HFF-Myc (cell line): ENCODE measurements at regions not wholly inside any gene's neighbourhood (a gene's known extent, or its start where the extent isn't known, plus 50 kb on each side); places are given as distances from the start of the nearest gene placed in this dataset.
"Not testable (repeated sequence)": the region's sequence is repeated elsewhere in the genome, so short reads cannot be mapped to it uniquely, and the experiment has no call there.

Experiments
- DNase-seq: peaks from one replicate; pipeline ENCODE4 v3.0.0-alpha.2; 2011; ENCODE audit warnings: low read depth; ENCODE audit errors: extremely low read depth
- H3K4me3 ChIP-seq: replicated peaks from 2 replicates; pipeline ENCODE4 v1.5.1; 2011; ENCODE audit warnings: low read depth, mild to moderate bottlenecking, control low read depth, low read length
- TF ChIP-seq, protein P1 (sequence below): IDR thresholded peaks from 2 replicates; pipeline ENCODE4 v1.5.1; 2012; ENCODE audit warnings: mild to moderate bottlenecking, low read depth, low read length, control low read depth; ENCODE audit errors: missing control alignments

- TF ChIP-seq, protein P1, sequence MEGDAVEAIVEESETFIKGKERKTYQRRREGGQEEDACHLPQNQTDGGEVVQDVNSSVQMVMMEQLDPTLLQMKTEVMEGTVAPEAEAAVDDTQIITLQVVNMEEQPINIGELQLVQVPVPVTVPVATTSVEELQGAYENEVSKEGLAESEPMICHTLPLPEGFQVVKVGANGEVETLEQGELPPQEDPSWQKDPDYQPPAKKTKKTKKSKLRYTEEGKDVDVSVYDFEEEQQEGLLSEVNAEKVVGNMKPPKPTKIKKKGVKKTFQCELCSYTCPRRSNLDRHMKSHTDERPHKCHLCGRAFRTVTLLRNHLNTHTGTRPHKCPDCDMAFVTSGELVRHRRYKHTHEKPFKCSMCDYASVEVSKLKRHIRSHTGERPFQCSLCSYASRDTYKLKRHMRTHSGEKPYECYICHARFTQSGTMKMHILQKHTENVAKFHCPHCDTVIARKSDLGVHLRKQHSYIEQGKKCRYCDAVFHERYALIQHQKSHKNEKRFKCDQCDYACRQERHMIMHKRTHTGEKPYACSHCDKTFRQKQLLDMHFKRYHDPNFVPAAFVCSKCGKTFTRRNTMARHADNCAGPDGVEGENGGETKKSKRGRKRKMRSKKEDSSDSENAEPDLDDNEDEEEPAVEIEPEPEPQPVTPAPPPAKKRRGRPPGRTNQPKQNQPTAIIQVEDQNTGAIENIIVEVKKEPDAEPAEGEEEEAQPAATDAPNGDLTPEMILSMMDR: no peak
- no peak overlapping the region for H3K4me3 ChIP-seq
- peak; percentile 21 for DNase-seq
Measured at GRCh38 chr12:47343684-47344567, 264.2 kb upstream of the AMIGO2 start.

DNA sequence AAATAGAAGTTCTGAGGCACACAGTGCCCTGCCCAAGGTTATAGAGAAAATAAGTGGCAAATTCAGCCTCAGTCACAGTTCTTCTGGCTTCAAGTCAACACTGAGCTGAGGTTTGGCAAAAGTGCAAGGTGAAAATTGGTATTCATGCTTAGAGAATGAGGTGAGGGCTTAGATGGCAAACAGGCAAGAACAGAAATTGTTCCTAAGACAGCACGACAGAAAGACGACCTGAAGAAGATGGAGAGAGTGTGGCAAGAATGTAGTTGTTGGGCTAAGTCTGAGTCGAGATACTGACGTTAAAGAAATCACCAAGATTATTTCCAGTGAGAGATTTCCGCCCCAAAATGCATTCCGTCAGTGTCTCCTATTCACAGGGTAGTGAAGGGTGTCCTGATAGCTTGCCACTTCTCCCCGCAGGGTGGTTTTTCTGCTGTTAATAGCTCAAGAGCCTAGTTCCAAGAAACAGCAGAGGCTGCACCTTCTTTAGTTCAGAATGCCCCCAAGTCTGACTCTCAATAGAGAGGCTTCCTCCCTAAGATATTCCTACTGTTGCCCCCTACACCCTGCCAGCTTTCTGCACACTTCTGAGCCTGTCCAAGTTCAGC is 260.8 kb upstream of the AMIGO2 start:
- TF ChIP-seq, protein P1: no peak
- DNase-seq: no peak
- H3K4me3 ChIP-seq: no peak overlapping the region

- no peak for DNase-seq
- H3K4me3 ChIP-seq: no peak overlapping the region
- TF ChIP-seq, protein P1: no peak
Measured at GRCh38 chr12:47337581-47337980, 257.8 kb upstream of the AMIGO2 start.

DNA sequence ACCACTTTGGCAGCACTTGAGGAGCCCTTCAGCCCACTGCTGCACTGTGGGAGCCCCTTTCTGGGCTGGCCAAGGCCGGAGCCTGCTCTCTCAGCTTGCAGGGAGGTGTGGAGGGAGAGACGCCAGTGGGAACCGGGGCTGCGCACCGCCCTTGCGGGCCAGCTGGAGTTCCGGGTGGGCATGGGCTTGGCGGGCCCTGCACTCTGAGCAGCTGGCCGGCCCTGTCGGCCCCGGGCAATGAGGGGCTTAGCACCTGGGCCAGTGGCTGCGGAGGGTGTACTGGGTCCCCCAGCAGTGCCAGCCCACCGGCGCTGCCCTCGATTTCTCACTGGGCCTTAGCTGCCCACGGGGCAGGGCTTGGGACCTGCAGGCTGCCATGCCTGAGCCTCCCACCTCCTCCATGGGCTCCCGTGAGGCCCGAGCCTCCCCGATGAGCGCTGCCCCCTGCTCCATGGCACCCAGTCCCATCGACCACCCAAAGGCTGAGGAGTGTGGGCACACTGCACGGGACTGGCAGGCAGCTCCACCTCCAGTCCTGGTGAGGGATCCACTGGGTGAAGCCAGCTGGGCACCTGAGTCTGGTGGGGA is 253.6 kb upstream of the AMIGO2 start:
- not testable (repeated sequence) for H3K4me3 ChIP-seq, DNase-seq

DNA sequence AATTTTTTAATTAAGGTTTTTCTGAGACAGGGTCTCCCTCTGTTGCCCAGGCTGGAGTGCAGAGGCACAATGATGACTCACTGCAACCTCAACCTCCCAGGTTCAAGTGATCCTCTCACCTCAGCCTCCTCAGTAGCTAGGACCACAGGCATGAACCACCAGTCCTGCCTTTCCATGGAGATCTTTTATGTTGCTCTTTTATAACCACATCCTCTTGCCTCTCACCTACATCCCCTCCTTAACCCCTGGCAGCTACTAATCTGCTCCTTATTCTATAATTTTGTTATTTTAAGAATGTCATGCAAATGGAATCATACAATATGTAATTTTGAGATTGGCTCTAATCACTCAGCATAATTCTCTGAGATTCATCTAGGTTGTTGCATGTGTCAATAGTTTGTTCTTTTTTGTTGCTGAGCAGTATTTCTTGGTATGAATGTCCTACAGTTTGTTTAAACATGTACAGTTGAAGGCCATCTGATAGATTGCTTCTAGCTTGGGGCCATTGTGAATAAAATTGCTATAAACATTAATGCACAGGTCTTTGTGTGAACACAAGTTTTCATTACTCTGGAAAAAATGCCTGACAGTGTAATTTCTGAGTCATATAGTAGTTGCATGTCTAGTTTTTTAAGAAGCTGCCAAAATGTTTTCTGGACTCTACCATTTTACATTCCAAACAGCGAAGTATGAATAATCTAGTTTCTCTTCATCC is 249.2 kb upstream of the AMIGO2 start:
- DNase-seq: no peak

GRCh38 chr12:47326190-47326589 is 246.4 kb upstream of the AMIGO2 start:
- DNase-seq: no peak
- TF ChIP-seq, protein P1: no peak
- H3K4me3 ChIP-seq: no peak overlapping the region

More for the DNA sequence above, 249.2 kb upstream of the AMIGO2 start:
- no peak overlapping the region for H3K4me3 ChIP-seq
- TF ChIP-seq, protein P1: no peak

- no peak for DNase-seq
- no peak overlapping the region for H3K4me3 ChIP-seq
- TF ChIP-seq, protein P1: no peak
Measured at GRCh38 chr12:47323802-47324201, 244.0 kb upstream of the AMIGO2 start.
